SK-N-MC (cell line): ENCODE measurements at regions not wholly inside any gene's neighbourhood (a gene's known extent, or its start where the extent isn't known, plus 50 kb on each side); places are given as distances from the start of the nearest gene placed in this dataset.

Experiments used
- DNase-seq: peaks from one replicate; pipeline ENCODE4 v3.0.0-alpha.2; 2011; ENCODE audit warnings: low read depth, low spot score
- H3K27ac ChIP-seq: fragments of 200-600 bp; sonication (generic); 2 replicates; pipeline ENCODE4 v1.5.1; 2016; ENCODE audit warnings: mixed run types
- H3K36me3 ChIP-seq: fragments of 200-600 bp; sonication (generic); 2 replicates; pipeline ENCODE4 v1.6.1; 2017; ENCODE audit warnings: antibody characterized with exemption, low read length, mixed read lengths; ENCODE audit not compliant: insufficient read depth
- H3K4me3 ChIP-seq: fragments of 200-600 bp; sonication (generic); 2 replicates; pipeline ENCODE4 v1.5.1; 2016
- H3K9ac ChIP-seq: fragments of 200-600 bp; sonication (generic); 2 replicates; pipeline ENCODE4 v1.8.0; 2017; ENCODE audit warnings: mixed run types, mixed read lengths; ENCODE audit not compliant: insufficient read length
- H3K9me3 ChIP-seq: fragments of 200-600 bp; sonication (generic); 2 replicates; pipeline ENCODE4 v1.6.1; 2017; ENCODE audit warnings: low read depth, mild to moderate bottlenecking, antibody characterized with exemption, low read length, moderate library complexity, mixed read lengths
- EZH2 ChIP-seq: fragments of 200-600 bp; sonication (generic); IDR thresholded peaks from one replicate; pipeline ENCODE4 v1.6.1; 2017; ENCODE audit warnings: antibody characterized with exemption
- FOXP2 ChIP-seq: optimal IDR thresholded peaks from 2 replicates; pipeline ENCODE3; 2011; ENCODE audit warnings: mild to moderate bottlenecking, moderate library complexity; ENCODE audit not compliant: insufficient read depth; ENCODE audit errors: extremely low read length, control extremely low read depth
- POLR2AphosphoS5 ChIP-seq: IDR thresholded peaks from 2 replicates; pipeline ENCODE4 v1.6.1; 2012; ENCODE audit warnings: mild to moderate bottlenecking, low read depth, low read length, borderline replicate concordance

- DNase-seq = no peak
- Histone ChIP-seq H3K36me3 (no peaks in the 10 kb centered on the region), H3K9ac (no peak overlapping the region), H3K27ac (no peak overlapping the region), H3K4me3 (no peak overlapping the region), H3K9me3 (no peaks in the 10 kb centered on the region)
- no peak for TF ChIP-seq FOXP2
- no peak for TF ChIP-seq EZH2
- no peak for TF ChIP-seq POLR2AphosphoS5
Observed at GRCh38 chr11:22477312-22477711, 139.1 kb downstream of the SLC17A6 start.

- Histone ChIP-seq H3K9ac (no peak overlapping the region), H3K9me3 (no peaks in the 10 kb centered on the region), H3K4me3 (no peak overlapping the region), H3K36me3 (no peaks in the 10 kb centered on the region), H3K27ac (no peak overlapping the region)
- DNase-seq = no peak
- TF ChIP-seq FOXP2 (no peak), EZH2 (no peak), POLR2AphosphoS5 (no peak)
Observed at GRCh38 chr11:22476589-22476988, 138.4 kb downstream of the SLC17A6 start.

GRCh38 chr11:22474616-22475015 lies 136.4 kb downstream of the SLC17A6 start:
- Histone ChIP-seq H3K4me3 (no peak overlapping the region), H3K36me3 (no peaks in the 10 kb centered on the region), H3K9ac (no peak overlapping the region), H3K9me3 (no peaks in the 10 kb centered on the region), H3K27ac (no peak overlapping the region)
- no peak for DNase-seq
- TF ChIP-seq FOXP2 (no peak), POLR2AphosphoS5 (no peak), EZH2 (no peak)

GRCh38 chr11:22473586-22473985 lies 135.4 kb downstream of the SLC17A6 start:
- H3K36me3 ChIP-seq = no peaks in the 10 kb centered on the region
- no peak for DNase-seq
- H3K4me3 ChIP-seq = no peak overlapping the region
- H3K9me3 ChIP-seq = no peaks in the 10 kb centered on the region
- H3K27ac ChIP-seq = no peak overlapping the region
- H3K9ac ChIP-seq = no peak overlapping the region
- TF ChIP-seq FOXP2 (no peak), POLR2AphosphoS5 (no peak), EZH2 (no peak)

- Histone ChIP-seq H3K9me3 (no peaks in the 10 kb centered on the region), H3K27ac (no peak overlapping the region), H3K9ac (no peak overlapping the region), H3K36me3 (no peaks in the 10 kb centered on the region), H3K4me3 (no peak overlapping the region)
- DNase-seq = no peak
- TF ChIP-seq POLR2AphosphoS5 = no peak
- TF ChIP-seq FOXP2 = no peak
- TF ChIP-seq EZH2 = no peak
Observed at GRCh38 chr11:22472306-22472705, 134.1 kb downstream of the SLC17A6 start.

GRCh38 chr11:22471385-22471784 lies 133.2 kb downstream of the SLC17A6 start:
- Histone ChIP-seq H3K9ac (no peak overlapping the region), H3K4me3 (no peak overlapping the region), H3K27ac (no peak overlapping the region), H3K9me3 (no peaks in the 10 kb centered on the region), H3K36me3 (no peaks in the 10 kb centered on the region)
- TF ChIP-seq POLR2AphosphoS5 (no peak), EZH2 (no peak), FOXP2 (no peak)
- DNase-seq = no peak

GRCh38 chr11:22467741-22468140 lies 129.6 kb downstream of the SLC17A6 start:
- TF ChIP-seq FOXP2 (no peak), POLR2AphosphoS5 (no peak), EZH2 (no peak)
- no peaks in the 10 kb centered on the region for H3K36me3 ChIP-seq
- no peak for DNase-seq
- no peak overlapping the region for H3K27ac ChIP-seq
- no peaks in the 10 kb centered on the region for H3K9me3 ChIP-seq
- H3K4me3 ChIP-seq = no peak overlapping the region
- no peak overlapping the region for H3K9ac ChIP-seq

- no peaks in the 10 kb centered on the region for H3K9me3 ChIP-seq
- no peak overlapping the region for H3K4me3 ChIP-seq
- no peak for DNase-seq
- TF ChIP-seq POLR2AphosphoS5 = no peak
- no peak for TF ChIP-seq EZH2
- TF ChIP-seq FOXP2 = no peak
- H3K27ac ChIP-seq = no peak overlapping the region
- H3K9ac ChIP-seq = no peak overlapping the region
- no peaks in the 10 kb centered on the region for H3K36me3 ChIP-seq
Observed at GRCh38 chr11:22467248-22467647, 129.1 kb downstream of the SLC17A6 start.

- Histone ChIP-seq H3K36me3 (no peaks in the 10 kb centered on the region), H3K4me3 (no peak overlapping the region), H3K27ac (no peak overlapping the region), H3K9ac (no peak overlapping the region), H3K9me3 (no peaks in the 10 kb centered on the region)
- no peak for DNase-seq
- TF ChIP-seq FOXP2 (no peak), EZH2 (no peak), POLR2AphosphoS5 (no peak)
Observed at GRCh38 chr11:22466809-22467208, 128.6 kb downstream of the SLC17A6 start.

GRCh38 chr11:22466351-22466750 lies 128.2 kb downstream of the SLC17A6 start:
- no peaks in the 10 kb centered on the region for H3K36me3 ChIP-seq
- TF ChIP-seq FOXP2 (no peak), EZH2 (no peak), POLR2AphosphoS5 (no peak)
- no peak for DNase-seq
- no peak overlapping the region for H3K27ac ChIP-seq
- H3K4me3 ChIP-seq = no peak overlapping the region
- H3K9me3 ChIP-seq = no peaks in the 10 kb centered on the region
- no peak overlapping the region for H3K9ac ChIP-seq
